ENCODE measurements at regions not wholly inside any gene's neighbourhood (a gene's known extent, or its start where the extent isn't known, plus 50 kb on each side); places are given as distances from the start of the nearest gene placed in this dataset.
"Not testable (repeated sequence)": the region's sequence is repeated elsewhere in the genome, so short reads cannot be mapped to it uniquely, and the experiment has no call there.

DNA sequence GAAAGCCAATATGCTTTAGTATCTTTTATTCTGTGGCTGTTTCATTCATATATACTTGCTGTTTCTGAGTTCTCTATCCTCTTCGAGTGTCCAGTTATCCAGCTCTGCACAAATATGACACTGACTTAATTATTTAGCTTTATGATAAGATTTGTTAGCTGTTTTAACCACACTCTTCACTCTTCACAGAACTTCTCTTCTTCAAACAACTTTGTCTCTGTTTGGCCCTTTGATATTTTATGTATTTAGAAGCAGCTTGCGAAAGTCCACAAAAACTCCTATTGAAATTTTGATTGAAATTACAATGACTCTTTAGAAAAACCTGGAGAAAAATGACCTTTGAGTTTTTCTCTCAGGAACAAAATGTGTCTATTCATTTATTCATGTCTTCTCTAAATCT is 407.0 kb downstream of the CPS1 start:
- DNase-seq, result no peak

DNA sequence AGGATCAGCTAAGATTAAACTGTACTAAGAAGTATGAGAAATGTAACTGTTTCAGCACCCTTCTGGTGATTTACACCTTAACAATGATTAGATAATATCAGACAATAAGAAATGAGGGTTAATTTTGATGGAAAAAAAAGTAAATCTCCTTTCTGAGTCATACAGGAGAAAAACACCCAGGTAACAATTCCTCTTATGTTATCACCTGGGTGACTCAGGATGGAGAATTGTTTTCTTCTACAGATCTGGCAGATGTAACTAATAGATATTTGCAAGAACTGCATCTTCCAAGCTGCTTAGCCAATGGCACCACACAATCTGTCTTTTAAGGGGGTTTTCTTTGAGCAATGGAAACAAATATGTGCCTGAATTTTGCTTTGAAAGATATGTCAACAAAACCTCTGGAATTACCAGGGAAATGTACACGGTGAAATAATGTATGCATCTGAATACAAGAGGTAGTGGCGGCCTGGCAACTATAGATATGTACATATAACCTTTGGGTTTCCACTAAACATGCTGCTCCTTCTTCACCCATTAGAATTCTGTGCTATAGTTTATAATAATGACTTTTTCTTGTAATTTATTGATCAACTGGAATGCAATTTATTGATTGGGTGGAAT is 407.9 kb downstream of the CPS1 start:
- no peak for DNase-seq

DNA sequence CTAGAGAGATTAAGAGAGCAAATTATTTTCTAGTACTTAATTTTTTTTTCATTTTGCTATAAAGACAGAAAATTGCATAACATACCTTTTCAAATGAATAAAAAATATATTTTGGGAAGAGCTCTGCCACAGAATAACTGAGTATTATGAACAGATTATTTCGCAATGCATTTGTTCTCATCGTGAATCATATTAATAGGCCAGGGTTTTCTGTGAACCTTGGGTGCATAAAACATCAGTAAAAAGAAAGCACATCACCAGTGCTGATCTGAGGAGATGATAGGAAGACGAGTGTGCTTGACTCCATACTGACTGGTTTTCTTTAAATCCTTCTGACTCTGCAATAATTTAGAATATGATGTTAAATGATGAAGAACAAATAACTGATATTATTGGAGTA is 409.1 kb downstream of the CPS1 start:
- no peak for DNase-seq

DNA sequence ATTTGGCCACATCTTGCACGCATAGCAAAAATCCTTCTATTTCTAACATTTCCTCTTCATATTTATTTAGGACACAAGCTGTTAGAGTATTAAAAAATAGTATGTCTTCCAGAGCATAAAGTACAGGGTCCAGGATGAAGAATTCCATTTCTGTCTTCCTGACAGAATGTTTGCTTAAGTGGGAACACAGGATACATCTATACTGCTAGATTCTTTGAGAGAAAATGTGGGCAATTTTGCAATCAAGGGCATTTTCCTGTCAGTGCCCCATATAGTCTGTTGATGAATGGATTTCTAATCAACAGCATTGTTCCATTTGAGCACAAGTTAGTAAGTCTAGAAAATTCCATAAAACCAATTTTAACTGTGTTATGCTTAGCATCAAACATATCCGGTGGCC is 409.9 kb downstream of the CPS1 start:
- no peak for DNase-seq

DNA sequence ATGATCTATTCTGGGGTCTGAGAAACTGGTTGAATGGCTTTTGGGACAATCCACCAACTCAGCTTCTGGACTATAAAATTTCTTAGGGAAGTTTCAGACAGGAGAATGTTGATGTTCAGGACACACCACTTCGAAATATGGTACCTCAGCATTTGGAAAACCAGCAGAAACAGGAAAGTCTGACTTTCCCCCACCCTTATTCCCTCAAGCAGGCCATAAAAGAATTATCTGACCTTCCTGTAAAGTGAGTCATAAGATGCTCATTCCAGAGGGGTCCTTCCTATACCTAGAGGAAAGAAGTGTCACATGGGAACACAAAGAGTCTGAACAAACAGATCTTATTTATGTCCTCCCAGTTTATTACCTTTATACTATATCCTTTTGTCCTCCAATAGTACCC is 415.0 kb downstream of the CPS1 start:
- DNase-seq, result no peak

DNA sequence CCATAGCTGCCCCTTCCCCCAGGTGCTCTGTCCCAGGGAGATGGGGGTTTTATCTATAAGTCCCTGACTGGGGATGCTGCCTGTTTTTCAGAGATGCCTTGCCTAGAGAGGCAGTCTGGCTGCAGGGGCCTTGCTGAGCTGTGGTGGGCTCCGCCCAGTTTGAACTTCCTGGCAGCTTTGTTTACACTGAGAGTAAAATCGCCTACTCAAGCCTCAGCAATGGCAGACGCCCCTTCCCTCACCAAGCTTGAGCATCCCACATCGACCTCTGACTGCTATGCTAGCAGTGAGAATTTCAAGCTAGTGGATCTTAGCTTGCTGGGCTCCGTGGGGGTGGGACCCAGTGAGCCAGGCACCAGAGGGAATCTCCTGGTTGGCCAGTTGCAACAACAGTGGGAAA is 430.4 kb downstream of the CPS1 start:
- not testable (repeated sequence) for DNase-seq

DNA sequence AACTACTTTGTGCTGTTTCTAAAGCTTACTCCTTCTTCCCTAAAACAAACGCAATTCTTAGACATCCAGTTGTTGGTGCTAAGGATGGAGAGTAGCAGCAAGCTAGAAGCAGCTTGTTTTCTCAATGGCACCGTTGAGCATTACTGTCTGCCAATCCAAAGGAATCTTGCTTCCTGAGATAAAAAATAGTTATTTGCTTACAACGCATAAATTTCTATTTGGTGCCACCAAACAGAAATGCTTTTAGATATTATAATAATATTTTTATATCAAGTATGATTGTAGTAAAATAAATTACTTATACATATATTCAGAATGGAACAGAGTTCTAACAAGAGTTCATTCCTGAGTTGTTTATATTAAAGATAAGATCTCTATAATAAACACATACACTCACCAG is 434.7 kb downstream of the CPS1 start:
- no peak for DNase-seq

DNA sequence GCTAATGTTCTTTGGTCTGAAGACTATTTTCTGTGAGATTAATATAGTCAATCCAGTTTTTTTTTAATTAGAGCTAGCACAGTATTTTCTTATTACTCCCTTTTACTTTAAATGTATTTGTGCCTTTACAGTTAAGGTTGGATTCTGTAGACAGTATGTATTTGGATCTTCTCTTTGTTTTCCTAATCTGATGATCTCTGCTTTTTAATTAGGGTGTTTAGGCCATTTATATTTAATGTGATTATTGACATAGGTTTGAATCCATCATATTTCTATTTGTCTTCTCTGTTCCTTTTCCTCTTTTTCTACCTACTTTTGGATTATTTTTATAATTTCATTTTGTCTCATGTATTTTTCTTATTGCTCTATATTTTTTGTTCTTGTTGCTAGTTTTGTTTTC is 437.7 kb downstream of the CPS1 start:
- DNase-seq, result no peak

DNA sequence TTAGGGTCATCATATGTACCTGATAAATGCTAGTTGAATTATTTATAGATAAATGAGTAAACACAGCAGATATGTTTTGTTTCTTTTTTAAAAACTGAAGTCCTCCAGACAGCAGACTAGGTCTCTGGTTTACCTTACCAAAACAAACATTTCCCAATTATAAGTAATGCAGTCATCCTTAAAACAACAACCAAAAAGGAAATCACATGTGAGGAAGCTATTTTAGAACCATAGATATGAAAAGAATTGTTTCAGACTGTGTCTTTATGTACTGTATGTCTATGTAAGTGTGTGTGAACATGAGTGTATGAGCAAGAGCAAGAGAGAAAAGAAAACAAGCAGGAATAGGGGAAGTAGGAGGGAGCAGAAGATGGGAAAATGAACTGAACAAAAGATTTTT is 441.0 kb downstream of the CPS1 start:
- DNase-seq, result no peak

DNA sequence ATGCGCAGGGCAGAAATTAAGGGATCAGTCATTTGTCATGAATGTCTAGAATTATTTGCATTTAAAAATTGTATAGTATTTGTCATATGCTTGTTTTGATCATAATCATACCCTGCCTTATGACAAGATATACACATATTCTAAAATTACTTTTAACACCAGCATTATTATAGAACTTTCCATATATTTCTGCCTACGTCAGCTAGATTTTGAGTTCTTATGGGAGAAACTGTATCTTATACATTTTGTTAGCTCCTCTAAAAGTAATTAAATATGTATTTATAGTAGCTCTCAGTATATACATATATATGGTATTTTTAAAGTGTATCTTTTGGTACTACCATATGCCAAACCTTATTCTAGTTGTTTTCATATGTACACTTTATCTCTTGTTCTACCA is 441.9 kb downstream of the CPS1 start:
- no peak for DNase-seq

DNA sequence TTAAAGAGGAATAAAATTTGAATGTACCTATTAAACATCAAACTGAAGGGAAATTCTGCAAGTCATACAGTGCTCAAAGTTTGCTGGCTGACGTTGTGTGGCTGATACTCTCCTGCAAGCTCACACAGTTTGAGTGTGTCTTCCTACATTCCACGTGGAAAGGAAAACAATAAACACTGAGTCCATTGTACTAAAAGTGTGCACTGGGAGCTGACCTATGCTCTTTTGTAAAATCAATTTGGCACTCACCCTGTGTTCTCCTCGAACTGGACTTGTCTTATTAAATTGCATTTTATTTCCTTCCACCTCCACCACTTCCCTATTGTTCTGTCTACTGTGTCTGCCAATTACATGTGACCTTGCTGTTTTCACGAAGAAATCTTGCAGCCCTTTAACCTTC is 458.0 kb downstream of the CPS1 start:
- no peak for DNase-seq

DNA sequence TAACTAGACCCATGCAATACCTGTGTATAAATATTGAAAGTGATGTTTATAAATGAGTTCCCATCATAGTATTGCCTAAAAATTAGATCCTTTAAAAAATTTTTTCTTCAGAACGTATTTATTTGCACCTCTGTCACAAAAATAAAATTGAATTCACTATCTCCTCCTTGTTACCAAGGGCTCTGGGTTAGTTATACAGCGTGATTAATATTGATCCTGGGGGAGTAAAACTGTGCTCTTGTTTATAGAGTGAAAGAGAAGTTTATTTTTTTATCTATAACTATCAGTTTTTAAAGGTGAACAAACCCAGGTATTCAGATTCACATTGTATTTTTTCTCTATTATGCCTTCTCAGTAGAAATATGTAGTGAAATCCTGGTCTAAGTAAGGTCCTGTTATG is 458.5 kb downstream of the CPS1 start:
- DNase-seq, result no peak

DNA sequence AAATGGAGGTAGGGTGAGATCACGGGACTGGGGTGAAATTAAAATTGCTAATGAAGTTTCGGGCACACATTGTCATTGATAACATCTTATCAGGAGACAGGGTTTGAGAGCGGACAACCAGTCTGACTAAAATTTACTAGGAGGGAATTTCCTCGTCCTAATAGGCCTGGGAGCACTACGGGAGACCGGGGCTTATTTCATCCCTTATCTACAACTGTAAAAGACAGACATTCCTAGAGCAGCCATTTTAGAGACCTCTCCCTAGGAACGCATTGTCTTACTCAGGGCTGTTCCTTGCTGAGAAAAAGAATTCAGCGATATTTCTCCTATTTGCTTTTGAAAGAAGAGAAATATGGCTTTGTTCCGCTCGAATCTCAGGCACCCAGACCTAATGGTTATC is 468.7 kb downstream of the CPS1 start:
- not testable (repeated sequence) for DNase-seq

DNA sequence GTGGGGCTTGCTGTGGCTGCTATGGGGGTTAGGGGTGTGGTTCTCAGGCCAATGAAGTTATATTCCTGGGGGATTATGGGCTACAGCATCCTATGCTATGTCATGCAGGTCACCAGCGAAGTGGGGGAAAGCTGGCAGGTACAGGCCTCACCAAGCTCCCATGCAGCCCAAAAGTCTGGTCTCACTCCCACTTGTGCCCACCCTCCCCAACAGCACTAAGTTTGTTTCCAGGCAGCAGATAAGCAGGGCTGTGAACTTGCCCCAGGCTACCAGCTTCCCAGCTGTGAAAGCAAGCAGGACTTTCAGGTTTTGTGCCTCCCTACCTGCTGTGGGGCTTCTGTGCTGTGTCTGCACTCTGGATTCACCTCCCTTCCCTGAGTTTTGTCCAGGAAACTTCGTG is 469.7 kb downstream of the CPS1 start:
- DNase-seq, result no peak

DNA sequence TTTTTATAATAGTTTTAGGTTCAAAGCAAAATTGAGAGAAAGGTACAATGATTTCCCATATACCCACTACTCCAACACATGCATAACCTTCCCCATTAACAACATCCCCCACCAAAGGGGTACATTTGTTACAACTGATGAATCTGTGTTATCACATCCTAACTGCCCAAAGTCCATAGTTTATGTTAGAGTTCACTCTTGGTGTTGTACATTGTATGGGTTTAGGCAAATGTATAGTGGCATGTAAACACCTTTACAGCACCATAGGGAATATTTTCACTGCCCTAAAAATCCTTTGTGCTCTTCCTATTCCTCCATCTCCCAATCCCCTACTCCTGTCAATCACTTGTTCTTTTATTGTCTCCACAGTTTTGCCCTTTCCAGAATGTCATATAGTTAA is 471.6 kb downstream of the CPS1 start:
- DNase-seq, result no peak

DNA sequence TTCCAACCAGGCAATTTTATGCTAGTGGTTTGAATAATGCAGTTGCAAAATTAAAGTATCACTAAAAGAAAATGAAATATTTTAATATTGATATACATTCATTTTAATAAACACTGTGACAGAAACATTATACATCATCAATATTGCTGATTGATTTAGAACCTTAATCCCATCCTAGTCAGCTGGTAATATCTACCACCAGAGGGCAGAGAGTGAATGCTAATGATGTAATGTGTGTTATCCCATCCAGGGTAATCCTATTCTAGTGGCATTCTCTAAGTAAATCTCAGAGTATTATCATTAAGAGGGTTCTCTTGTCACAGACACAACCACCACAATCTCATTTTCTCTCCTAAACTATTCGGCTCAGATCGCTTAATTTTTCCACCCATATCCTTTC is 477.4 kb downstream of the CPS1 start:
- DNase-seq, result no peak

DNA sequence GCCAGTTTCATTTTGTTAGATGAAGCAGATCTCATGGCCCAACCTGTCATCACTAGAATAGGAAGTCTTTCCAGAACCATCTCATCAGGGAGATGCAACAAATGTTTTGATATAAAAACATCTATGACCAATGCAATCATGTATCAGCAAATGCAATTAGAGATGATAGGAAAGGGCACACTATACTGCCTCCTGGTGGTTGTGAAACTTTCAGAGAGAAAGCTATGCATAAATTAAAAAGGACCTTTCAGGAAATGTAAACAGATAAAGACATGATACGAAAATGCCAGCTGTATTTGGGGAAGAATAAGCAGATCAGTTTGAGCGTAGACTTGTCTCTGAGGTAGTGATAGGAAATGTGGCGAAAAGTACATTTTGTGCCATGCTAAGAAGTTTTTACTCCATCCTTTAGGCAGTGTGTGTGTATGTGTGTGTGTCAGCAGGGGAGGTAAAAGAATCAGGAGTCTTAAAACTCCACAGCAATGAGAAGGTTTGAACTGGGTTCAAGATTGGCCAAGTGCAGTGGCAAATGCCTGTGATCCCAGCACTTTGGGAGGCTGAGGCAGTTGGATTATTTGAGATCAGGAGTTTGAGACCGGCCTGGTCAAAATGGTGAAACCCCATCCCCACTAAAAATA is 479.3 kb downstream of the CPS1 start:
- DNase-seq, result no peak

DNA sequence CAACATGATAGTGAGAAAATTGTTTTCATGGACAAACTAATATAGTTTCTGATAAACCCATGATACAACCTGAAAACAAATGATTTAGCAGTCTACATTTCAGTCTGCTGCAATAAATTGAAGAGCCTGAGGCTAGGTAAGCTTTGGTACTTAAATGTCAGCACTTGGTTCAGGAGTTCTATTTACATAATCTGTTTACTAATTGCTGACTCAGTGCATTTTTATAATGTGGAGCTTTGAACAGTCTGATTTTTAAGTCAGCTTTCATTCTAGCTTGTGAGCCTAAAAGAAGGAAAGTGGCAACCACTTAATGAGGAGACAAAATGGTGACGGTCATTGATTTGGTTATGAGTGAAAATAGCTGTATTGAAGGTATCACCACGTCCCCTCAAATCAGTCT is 488.6 kb downstream of the CPS1 start:
- no peak for DNase-seq

DNA sequence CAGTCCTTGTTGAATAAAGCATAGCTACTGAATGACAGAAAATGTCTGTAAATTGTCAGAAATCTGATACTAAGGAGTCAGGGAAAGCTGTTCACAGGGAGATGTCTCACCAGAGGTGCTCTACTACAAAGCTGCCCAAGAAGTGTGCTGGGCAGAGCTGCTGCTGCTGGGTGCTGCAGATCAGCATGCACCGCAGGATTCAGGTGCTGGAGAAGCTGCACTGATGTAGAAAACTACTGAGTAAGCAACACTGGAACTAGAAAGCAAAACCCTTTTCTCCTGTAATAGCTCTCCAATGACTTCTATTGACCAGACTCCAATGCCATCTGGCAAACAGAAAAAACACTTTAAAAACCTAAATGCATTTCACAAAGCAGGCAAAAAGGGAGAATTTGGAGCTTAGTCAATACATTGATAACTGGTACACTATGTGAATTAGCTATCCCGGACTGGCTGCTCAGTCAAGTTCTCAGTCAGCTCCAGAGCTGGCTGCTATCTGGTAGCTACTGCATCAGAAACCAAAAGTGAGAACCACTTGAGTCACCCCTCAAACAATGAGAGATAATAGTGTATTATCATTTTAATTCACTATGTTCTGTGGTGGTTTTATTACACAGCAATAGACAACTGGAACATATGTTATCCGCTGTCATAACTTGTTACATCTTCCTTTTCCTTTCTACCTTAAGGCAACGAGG is 493.1 kb downstream of the CPS1 start:
- no peak for DNase-seq

DNA sequence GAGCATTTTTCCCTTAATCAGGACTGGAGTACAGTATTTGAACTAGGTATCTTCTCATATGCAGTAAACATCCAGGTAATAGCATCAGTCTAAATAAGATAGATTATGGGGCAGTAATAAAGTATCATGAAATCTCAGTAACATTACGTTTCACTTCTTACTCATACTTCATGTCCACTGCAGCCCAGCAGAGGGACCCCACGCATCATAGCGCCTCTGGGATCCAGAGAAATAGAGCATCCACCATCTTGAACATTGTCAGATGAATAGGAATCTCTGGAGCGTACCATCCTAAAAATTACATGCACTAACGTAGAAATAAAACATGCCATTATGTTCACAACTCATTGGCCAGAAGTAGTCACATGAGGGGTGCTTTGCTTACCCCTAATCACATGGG is 499.0 kb downstream of the CPS1 start:
- no peak for DNase-seq

DNA sequence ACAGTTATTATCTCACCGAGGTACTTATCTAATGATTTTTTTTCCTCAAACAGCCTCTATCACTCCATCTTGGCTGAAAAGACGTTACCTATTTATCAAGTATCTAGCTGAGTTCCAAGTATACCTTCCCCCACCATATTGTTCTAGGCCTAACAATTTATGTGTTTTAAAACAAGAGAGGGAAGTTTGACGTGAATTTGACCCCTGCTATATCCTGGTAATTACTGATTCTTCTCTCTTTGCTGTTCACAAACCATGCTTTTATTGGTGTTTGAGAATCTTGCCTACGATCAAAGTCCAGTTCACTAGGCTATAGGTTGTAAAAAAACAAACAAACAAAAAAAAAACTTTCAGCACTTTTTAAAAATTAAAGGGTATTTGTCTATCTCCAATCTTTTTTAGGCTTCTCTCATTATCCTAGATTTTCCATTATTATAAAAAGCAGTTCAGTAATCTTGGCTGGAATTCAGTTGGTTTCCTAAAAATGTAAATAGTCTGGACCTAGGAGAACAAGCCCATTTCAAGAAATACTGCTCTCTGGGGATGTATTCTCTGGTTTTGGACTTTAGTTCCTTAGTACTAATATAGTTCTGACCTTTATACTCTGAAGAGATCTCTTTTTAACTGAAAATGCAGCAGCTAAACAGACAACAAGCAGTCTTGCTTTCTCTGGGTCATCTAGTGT is 505.4 kb downstream of the CPS1 start:
- DNase-seq, result no peak

DNA sequence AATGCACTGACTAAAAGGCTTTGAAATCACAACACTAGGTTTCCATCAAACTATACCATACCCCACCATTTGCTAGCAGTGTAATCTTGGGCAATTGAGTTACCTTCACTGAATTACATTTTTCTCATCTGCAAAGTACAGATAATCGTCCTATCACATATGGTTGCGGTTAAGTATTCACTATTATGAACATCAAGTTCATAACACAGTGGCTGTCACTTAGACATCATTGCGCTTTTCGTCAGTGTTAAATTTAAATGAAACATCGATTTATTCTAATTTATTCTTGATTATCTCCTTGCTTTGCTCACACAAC is 505.9 kb downstream of the CPS1 start:
- DNase-seq, result no peak

DNA sequence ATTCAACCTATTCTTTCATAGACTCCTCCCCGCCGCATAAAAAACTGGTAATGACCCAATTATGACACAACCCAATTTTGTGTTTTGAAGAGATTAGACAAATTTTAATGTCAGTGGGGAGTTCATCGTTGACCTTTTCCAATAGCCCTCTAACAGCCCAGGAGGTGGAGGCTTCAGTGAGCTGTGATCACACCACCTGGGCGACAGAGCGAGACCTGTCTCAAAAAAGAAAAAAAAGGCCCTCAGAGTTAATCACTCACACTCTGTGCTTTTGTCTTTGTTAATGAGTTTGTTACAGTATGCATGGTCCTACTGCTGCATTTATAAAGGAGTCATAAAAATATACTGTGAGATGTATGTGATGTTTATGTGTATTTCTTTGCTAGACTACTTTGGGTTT is 510.6 kb downstream of the CPS1 start:
- DNase-seq, result no peak

DNA sequence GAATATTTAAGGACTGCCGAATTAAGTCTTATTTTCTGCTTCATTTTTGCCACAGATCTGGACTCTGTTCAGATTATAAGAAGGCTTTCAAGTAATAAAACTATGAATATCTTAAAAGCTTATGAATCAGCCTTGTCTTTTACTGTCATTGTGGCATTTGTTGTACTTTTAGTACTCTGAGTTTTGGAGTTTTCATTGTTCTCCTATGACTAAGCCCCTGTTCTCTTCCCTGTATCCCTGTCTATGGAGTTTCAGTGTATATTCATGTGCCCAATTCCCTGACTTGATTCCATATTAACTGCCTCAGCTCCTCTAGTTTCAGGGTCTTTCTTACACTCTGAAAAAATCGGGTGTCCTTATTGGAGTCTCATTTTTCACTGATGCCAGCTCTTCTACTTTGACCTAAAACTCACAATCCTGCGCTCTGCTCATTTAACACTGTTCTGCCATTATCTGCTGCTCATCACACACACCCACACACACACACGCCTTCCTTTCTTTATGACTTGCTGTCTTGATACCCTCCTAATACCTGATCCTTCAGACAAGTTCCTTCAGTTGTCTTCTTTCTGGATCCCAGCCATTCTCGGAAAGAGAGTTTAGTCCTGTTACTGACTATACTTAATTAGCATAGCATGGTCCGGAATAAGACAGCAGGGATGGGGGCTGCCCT is 511.8 kb downstream of the CPS1 start:
- DNase-seq, result no peak
